Endodermal cell (in vitro differentiated cells): ENCODE measurements at regions not wholly inside any gene's neighbourhood (a gene's known extent, or its start where the extent isn't known, plus 50 kb on each side); places are given as distances from the start of the nearest gene placed in this dataset.

ENCODE experiments used
- DNase-seq: peaks from one replicate; pipeline ENCODE4 v3.0.0-alpha.2; 2017
- H3K27ac ChIP-seq: 2 replicates; pipeline ENCODE4 v1.5.1; 2013; ENCODE audit warnings: mild to moderate bottlenecking, low read depth, low read length, moderate library complexity
- H3K27me3 ChIP-seq: 2 replicates; pipeline ENCODE4 v1.6.1; 2013; ENCODE audit warnings: mild to moderate bottlenecking, low read length, moderate library complexity; ENCODE audit not compliant: insufficient read depth, control insufficient read depth, poor library complexity, severe bottlenecking
- H3K36me3 ChIP-seq: 2 replicates; pipeline ENCODE4 v1.7.0; 2013; ENCODE audit warnings: mild to moderate bottlenecking, low read length, moderate library complexity; ENCODE audit not compliant: control insufficient read depth, insufficient read depth
- H3K4me1 ChIP-seq: one replicate; pipeline ENCODE4 v1.7.0; 2013; ENCODE audit warnings: low read length; ENCODE audit not compliant: control insufficient read depth, insufficient read depth
- H3K4me3 ChIP-seq: 2 replicates; pipeline ENCODE4 v1.5.1; 2013; ENCODE audit warnings: mild to moderate bottlenecking, low read length, moderate library complexity
- H3K9ac ChIP-seq: 2 replicates; pipeline ENCODE4 v1.6.1; 2013; ENCODE audit warnings: mild to moderate bottlenecking, low read length, moderate library complexity; ENCODE audit not compliant: poor library complexity, severe bottlenecking; ENCODE audit errors: extremely low read depth
- H3K9me3 ChIP-seq: 2 replicates; pipeline ENCODE4 v1.6.1; 2013; ENCODE audit warnings: mild to moderate bottlenecking, low read length, moderate library complexity; ENCODE audit not compliant: control insufficient read depth
- H3K27ac Mint-ChIP-seq: 2 replicates; pipeline ENCODE4 v1.8.0; 2020; ENCODE audit warnings: mixed read lengths
- H3K27me3 Mint-ChIP-seq: 2 replicates; pipeline ENCODE4 v1.8.0; 2021; ENCODE audit warnings: mild to moderate bottlenecking, mixed read lengths; ENCODE audit not compliant: insufficient read depth
- H3K36me3 Mint-ChIP-seq: 2 replicates; pipeline ENCODE4 v1.8.0; 2020; ENCODE audit warnings: low read depth, mixed read lengths
- H3K4me1 Mint-ChIP-seq: 2 replicates; pipeline ENCODE4 v1.8.0; 2020; ENCODE audit warnings: mixed read lengths
- H3K4me3 Mint-ChIP-seq: 2 replicates; pipeline ENCODE4 v1.8.0; 2020; ENCODE audit warnings: mild to moderate bottlenecking, moderate library complexity, mixed read lengths
- H3K9me3 Mint-ChIP-seq: 2 replicates; pipeline ENCODE4 v1.8.0; 2020; ENCODE audit warnings: mild to moderate bottlenecking, mixed read lengths
- WGBS, 2 experiments: methylation state at CpG; one replicate each; pipeline versions ENCODE4 v1.1.5 to v1.1.7; 2013; ENCODE audit warnings: missing lambda C conversion rate in 2 of 2, mixed read lengths in 1 of 2; ENCODE audit not compliant: insufficient coverage in 1 of 2, insufficient read length in 1 of 2; 5-methylcytosine and 5-hydroxymethylcytosine counted together
- TF ChIP-seq, protein P1 (sequence below): fragments of 200-600 bp; sonication (generic); conservative IDR thresholded peaks from 2 replicates; pipeline ENCODE4 v1.5.0; 2021; ENCODE audit warnings: antibody characterized with exemption, mild to moderate bottlenecking

DNA sequence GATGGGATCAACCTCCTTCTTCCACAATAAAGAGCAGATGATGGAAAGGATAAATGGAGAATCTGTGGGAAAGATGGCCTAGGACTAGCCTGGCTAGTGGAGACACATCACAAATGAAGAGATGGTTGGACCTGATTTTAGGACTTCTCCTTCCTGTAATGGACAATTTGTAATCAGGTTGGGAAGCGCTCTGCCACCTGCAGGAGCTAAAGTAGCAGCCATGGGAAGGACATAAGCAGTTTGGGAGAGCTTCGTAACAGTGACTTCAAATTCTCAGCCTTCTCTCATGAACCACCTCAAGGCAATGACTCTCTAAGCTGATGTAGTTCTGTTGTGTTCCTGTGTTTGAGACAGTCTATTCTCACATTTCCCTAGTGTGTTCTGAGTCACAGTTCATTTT, 137.9 kb upstream of the BMP2 start:
- H3K4me3 ChIP-seq, result no peak overlapping the region
- no peak overlapping the region for H3K9ac ChIP-seq
- WGBS, 2 experiments, result 93 to 100% methylated on average over 1 to 2 of the region's 2 CpGs
- H3K9me3 ChIP-seq, result peaks cover 12% of the 10 kb centered on the region
- TF ChIP-seq, protein P1, sequence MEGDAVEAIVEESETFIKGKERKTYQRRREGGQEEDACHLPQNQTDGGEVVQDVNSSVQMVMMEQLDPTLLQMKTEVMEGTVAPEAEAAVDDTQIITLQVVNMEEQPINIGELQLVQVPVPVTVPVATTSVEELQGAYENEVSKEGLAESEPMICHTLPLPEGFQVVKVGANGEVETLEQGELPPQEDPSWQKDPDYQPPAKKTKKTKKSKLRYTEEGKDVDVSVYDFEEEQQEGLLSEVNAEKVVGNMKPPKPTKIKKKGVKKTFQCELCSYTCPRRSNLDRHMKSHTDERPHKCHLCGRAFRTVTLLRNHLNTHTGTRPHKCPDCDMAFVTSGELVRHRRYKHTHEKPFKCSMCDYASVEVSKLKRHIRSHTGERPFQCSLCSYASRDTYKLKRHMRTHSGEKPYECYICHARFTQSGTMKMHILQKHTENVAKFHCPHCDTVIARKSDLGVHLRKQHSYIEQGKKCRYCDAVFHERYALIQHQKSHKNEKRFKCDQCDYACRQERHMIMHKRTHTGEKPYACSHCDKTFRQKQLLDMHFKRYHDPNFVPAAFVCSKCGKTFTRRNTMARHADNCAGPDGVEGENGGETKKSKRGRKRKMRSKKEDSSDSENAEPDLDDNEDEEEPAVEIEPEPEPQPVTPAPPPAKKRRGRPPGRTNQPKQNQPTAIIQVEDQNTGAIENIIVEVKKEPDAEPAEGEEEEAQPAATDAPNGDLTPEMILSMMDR, result peak; percentile 52
- Mint-ChIP-seq H3K27me3 (peaks cover 1% of the 10 kb centered on the region), H3K36me3 (peaks cover 2% of the 10 kb centered on the region), H3K9me3 (peaks cover 4% of the 10 kb centered on the region), H3K4me1 (peaks cover 3% of the 10 kb centered on the region), H3K27ac (no peak overlapping the region), H3K4me3 (no peak overlapping the region)
- no peaks in the 10 kb centered on the region for H3K27me3 ChIP-seq
- no peaks in the 10 kb centered on the region for H3K36me3 ChIP-seq
- no peak overlapping the region for H3K27ac ChIP-seq
- H3K4me1 ChIP-seq, result no peaks in the 10 kb centered on the region
- no peak for DNase-seq

- peak; percentile 77 for DNase-seq
- peaks cover 11% of the 10 kb centered on the region for H3K4me1 Mint-ChIP-seq
- H3K4me3 Mint-ChIP-seq, result no peak overlapping the region
These were observed 140.7 kb upstream of the BMP2 start for GRCh38 chr20:6626805-6627204.

GRCh38 chr20:6623989-6624388, 143.5 kb upstream of the BMP2 start:
- WGBS, 2 experiments, result 27 to 30% methylated on average over 3 of the region's 3 CpGs
- H3K9ac ChIP-seq, result no peak overlapping the region
- peak overlapping the region; percentile 25 for H3K4me3 Mint-ChIP-seq

More at GRCh38 chr20:6626805-6627204, 140.7 kb upstream of the BMP2 start:
- Histone ChIP-seq H3K27ac (no peak overlapping the region), H3K4me1 (no peaks in the 10 kb centered on the region), H3K36me3 (no peaks in the 10 kb centered on the region), H3K4me3 (no peak overlapping the region), H3K9me3 (peaks cover 12% of the 10 kb centered on the region), H3K27me3 (no peaks in the 10 kb centered on the region), H3K9ac (no peak overlapping the region)
- Mint-ChIP-seq H3K36me3 (peaks cover 2% of the 10 kb centered on the region), H3K9me3 (peaks cover 4% of the 10 kb centered on the region), H3K27ac (no peak overlapping the region), H3K27me3 (peaks cover 1% of the 10 kb centered on the region)
- TF ChIP-seq, protein P1, result peak; percentile 80
- WGBS, 2 experiments, result 85 to 89% methylated on average over 4 to 5 of the region's 5 CpGs

More at GRCh38 chr20:6623989-6624388, 143.5 kb upstream of the BMP2 start:
- H3K4me1 ChIP-seq, result no peaks in the 10 kb centered on the region
- peaks cover 12% of the 10 kb centered on the region for H3K9me3 ChIP-seq
- no peaks in the 10 kb centered on the region for H3K27me3 ChIP-seq
- no peak overlapping the region for H3K27ac ChIP-seq
- H3K27ac Mint-ChIP-seq, result peak overlapping the region; percentile 77
- H3K4me3 ChIP-seq, result peak overlapping the region; percentile 27
- peaks cover 11% of the 10 kb centered on the region for H3K4me1 Mint-ChIP-seq
- H3K9me3 Mint-ChIP-seq, result peaks cover 4% of the 10 kb centered on the region
- peak; percentile 79 for DNase-seq
- TF ChIP-seq, protein P1, result no peak
- peaks cover 2% of the 10 kb centered on the region for H3K36me3 Mint-ChIP-seq
- no peaks in the 10 kb centered on the region for H3K36me3 ChIP-seq
- peaks cover 1% of the 10 kb centered on the region for H3K27me3 Mint-ChIP-seq
